Keratinocyte (primary cell): ENCODE measurements at regions not wholly inside any gene's neighbourhood (a gene's known extent, or its start where the extent isn't known, plus 50 kb on each side); places are given as distances from the start of the nearest gene placed in this dataset.

Source experiments
- DNase-seq: peaks from one replicate; pipeline ENCODE4 v3.0.0-alpha.2; 2011; ENCODE audit warnings: low read depth, missing footprints, low spot score
- FAIRE-seq: peaks from 2 replicates; lab custom pipeline; 2011; peaks lifted over from hg19 to GRCh38; lab: Jason Lieb, UNC
- H2AFZ ChIP-seq: 2 replicates; pipeline ENCODE4 v1.6.0; 2012; ENCODE audit warnings: low read length, control low read depth, inconsistent platforms; ENCODE audit not compliant: control insufficient read depth
- H3K27ac ChIP-seq: 2 replicates; pipeline ENCODE4 v1.5.1; 2011; ENCODE audit warnings: low read length; ENCODE audit not compliant: control insufficient read depth, insufficient read depth
- H3K27me3 ChIP-seq: 3 replicates; pipeline ENCODE4 v1.6.0; 2011; ENCODE audit warnings: low read length; ENCODE audit not compliant: control insufficient read depth, insufficient read depth; ENCODE audit errors: extremely low read depth
- H3K36me3 ChIP-seq, 2 experiments: 2 replicates in 1 of 2; 3 replicates in 1 of 2; pipeline ENCODE4 v1.5.1; 2011; ENCODE audit warnings: low read length in 2 of 2, mild to moderate bottlenecking in 1 of 2; ENCODE audit not compliant: control insufficient read depth in 2 of 2, insufficient read depth in 2 of 2; ENCODE audit errors: extremely low read depth in 1 of 2
- H3K4me1 ChIP-seq: 3 replicates; pipeline ENCODE4 v1.5.1; 2011; ENCODE audit warnings: low read length; ENCODE audit not compliant: control insufficient read depth, insufficient read depth; ENCODE audit errors: extremely low read depth
- H3K4me2 ChIP-seq: 3 replicates; pipeline ENCODE4 v1.6.0; 2011; ENCODE audit warnings: low read depth, low read length; ENCODE audit not compliant: control insufficient read depth, insufficient read depth; ENCODE audit errors: extremely low read depth
- H3K4me3 ChIP-seq, 3 experiments: fragments of 200-600 bp in 1 of 3; sonication (generic) in 1 of 3; 2 replicates in 2 of 3; 3 replicates in 1 of 3; pipeline ENCODE4 v1.5.1; 2011 to 2016; ENCODE audit warnings: low read length in 3 of 3, mild to moderate bottlenecking in 3 of 3, control low read depth in 2 of 3, inconsistent platforms in 1 of 3, low read depth in 1 of 3, mixed read lengths in 1 of 3, mixed run types in 1 of 3, moderate library complexity in 1 of 3; ENCODE audit not compliant: control insufficient read depth in 2 of 3, insufficient read depth in 2 of 3; ENCODE audit errors: extremely low read depth in 1 of 3
- H3K79me2 ChIP-seq: 2 replicates; pipeline ENCODE4 v1.6.0; 2012; ENCODE audit warnings: low read length; ENCODE audit not compliant: control insufficient read depth, insufficient read depth
- H3K9ac ChIP-seq: 3 replicates; pipeline ENCODE4 v1.6.0; 2011; ENCODE audit warnings: low read length; ENCODE audit not compliant: control insufficient read depth, insufficient read depth; ENCODE audit errors: extremely low read depth
- H3K9me1 ChIP-seq: 3 replicates; pipeline ENCODE4 v1.6.0; 2011; ENCODE audit warnings: low read length; ENCODE audit not compliant: control insufficient read depth, insufficient read depth; ENCODE audit errors: extremely low read depth
- H3K9me3 ChIP-seq: 2 replicates; pipeline ENCODE4 v1.5.1; 2012; ENCODE audit warnings: low read depth, low read length; ENCODE audit not compliant: control insufficient read depth
- H4K20me1 ChIP-seq: 3 replicates; pipeline ENCODE4 v1.6.0; 2011; ENCODE audit warnings: low read length; ENCODE audit not compliant: control insufficient read depth, insufficient read depth; ENCODE audit errors: extremely low read depth
- EZH2 ChIP-seq: IDR thresholded peaks from one replicate; pipeline ENCODE4 v1.6.1; 2012; ENCODE audit warnings: inconsistent platforms, mild to moderate bottlenecking, low read length, moderate library complexity
- dilution Hi-C: fragments of 300-500 bp; cut with MboI; formaldehyde crosslinking; loops from one replicate; pipeline ENCODE4 v1.7.0; 2020; ENCODE audit warnings: low sequenced_read_pairs; ENCODE audit not compliant: extremely low pct_ligation_motif_present
- TF ChIP-seq, protein P1 (sequence below), 3 experiments: IDR thresholded peaks in 1 of 3; conservative IDR thresholded peaks in 1 of 3; optimal IDR thresholded peaks in 1 of 3; 2 replicates in 2 of 3; 3 replicates in 1 of 3; pipeline versions ENCODE3 to v1.5.1; 2011; ENCODE audit warnings: low read length in 3 of 3, mild to moderate bottlenecking in 3 of 3, moderate library complexity in 2 of 3, control low read depth in 1 of 3, inconsistent platforms in 1 of 3; ENCODE audit not compliant: insufficient read depth in 2 of 3; ENCODE audit errors: extremely low read depth in 1 of 3

DNA sequence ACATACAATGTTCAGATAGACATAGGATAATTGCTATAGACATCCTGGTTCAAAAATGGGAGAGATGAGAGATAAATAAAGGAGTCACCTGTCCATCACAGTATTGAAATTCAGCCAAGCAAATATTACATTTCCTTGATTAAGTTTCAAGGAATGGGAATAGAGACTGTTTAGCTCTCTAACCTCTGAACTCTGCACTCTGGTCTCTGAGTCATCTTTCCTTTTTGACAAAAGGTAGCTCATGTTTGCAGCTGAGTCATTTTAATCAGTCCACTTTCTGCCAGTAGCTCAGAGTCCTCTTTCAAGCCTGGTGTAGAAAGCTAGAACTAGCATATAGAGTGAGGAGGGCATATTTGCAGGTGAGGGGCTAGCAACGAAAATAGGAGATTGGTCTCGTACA lies 51.4 kb upstream of the GJA8 start:
- H3K36me3 ChIP-seq = no peaks in the 10 kb centered on the region
- no peak overlapping the region for H3K4me2 ChIP-seq
- H4K20me1 ChIP-seq = no peaks in the 10 kb centered on the region
- H3K27me3 ChIP-seq = no peaks in the 10 kb centered on the region
- DNase-seq (no peak), FAIRE-seq (no peak)
- H3K4me3 ChIP-seq = no peak overlapping the region
- H2AFZ ChIP-seq = no peak overlapping the region
- dilution Hi-C loops = no loop called here
- H3K9me1 ChIP-seq = no peaks in the 10 kb centered on the region
- H3K9ac ChIP-seq = no peak overlapping the region
- H3K27ac ChIP-seq = no peak overlapping the region
- no peak for TF ChIP-seq EZH2
- TF ChIP-seq, protein P1, sequence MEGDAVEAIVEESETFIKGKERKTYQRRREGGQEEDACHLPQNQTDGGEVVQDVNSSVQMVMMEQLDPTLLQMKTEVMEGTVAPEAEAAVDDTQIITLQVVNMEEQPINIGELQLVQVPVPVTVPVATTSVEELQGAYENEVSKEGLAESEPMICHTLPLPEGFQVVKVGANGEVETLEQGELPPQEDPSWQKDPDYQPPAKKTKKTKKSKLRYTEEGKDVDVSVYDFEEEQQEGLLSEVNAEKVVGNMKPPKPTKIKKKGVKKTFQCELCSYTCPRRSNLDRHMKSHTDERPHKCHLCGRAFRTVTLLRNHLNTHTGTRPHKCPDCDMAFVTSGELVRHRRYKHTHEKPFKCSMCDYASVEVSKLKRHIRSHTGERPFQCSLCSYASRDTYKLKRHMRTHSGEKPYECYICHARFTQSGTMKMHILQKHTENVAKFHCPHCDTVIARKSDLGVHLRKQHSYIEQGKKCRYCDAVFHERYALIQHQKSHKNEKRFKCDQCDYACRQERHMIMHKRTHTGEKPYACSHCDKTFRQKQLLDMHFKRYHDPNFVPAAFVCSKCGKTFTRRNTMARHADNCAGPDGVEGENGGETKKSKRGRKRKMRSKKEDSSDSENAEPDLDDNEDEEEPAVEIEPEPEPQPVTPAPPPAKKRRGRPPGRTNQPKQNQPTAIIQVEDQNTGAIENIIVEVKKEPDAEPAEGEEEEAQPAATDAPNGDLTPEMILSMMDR (optimal IDR thresholded peaks at IDR 0.05 in 1 of 3, IDR thresholded peaks at IDR 0.05 in 1 of 3, conservative IDR thresholded peaks at IDR 0.05 in 1 of 3; ENCODE audit: extremely low read depth in 1 of 3, insufficient read depth in 2 of 3, low read length in 3 of 3) = no peak
- H3K79me2 ChIP-seq = no peaks in the 10 kb centered on the region
- no peaks in the 10 kb centered on the region for H3K9me3 ChIP-seq
- H3K4me1 ChIP-seq = no peaks in the 10 kb centered on the region

DNA sequence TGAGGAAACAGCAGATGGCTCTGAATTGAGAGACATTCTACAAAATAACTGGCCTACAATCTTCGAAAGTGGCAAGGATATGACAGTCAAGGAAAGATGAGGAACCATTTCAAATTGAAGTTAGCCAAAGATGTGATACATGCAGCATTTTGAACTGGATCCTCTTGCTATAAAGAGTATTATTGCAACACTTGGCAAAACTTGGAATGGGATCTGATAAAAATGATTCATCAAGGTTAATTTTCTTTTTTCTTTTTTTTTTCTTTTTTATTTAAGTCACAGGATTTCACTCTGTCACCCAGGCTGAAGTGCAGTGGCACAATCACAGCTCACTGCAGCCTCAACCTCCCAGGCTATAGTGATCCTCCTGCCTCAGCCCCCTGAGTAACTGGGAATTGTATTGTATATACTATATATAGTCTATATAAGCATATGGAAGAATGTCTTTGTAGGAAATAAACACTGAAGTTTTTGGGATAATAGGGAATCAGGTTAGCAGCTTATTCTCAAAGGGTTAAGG lies 49.8 kb upstream of the GJA8 start:
- Histone ChIP-seq H3K27me3 (no peaks in the 10 kb centered on the region), H3K9me3 (no peaks in the 10 kb centered on the region), H3K27ac (no peak overlapping the region), H3K79me2 (no peaks in the 10 kb centered on the region), H3K36me3 (no peaks in the 10 kb centered on the region), H3K4me3 (no peak overlapping the region), H3K9me1 (no peaks in the 10 kb centered on the region), H3K4me2 (no peak overlapping the region), H2AFZ (no peak overlapping the region), H3K4me1 (no peaks in the 10 kb centered on the region), H3K9ac (no peak overlapping the region), H4K20me1 (no peaks in the 10 kb centered on the region)
- DNase-seq (no peak), FAIRE-seq (no peak)
- TF ChIP-seq, protein P1 (optimal IDR thresholded peaks at IDR 0.05 in 1 of 3, IDR thresholded peaks at IDR 0.05 in 1 of 3, conservative IDR thresholded peaks at IDR 0.05 in 1 of 3; ENCODE audit: extremely low read depth in 1 of 3, insufficient read depth in 2 of 3, low read length in 3 of 3) = no peak
- TF ChIP-seq EZH2 = no peak
- dilution Hi-C loops = no loop called here
